Endothelial cell of umbilical vein (primary cell): ENCODE measurements at regions not wholly inside any gene's neighbourhood (a gene's known extent, or its start where the extent isn't known, plus 50 kb on each side); places are given as distances from the start of the nearest gene placed in this dataset.

Experiments used
- BruUV-seq: library from RNA; stranded (reverse); fragments of 400-500 nt; replicated peaks from 2 replicates; lab custom pipeline; 2021; lab: Mats Ljungman, UMichigan
- CTCF ChIA-PET: fragments of 300-600, 350-600 bp; sonication (Branson Sonifier 250); formaldehyde crosslinking; loops from one replicate; lab custom pipeline; 2021; ENCODE audit warnings: antibody characterized with exemption, inconsistent platforms; lab: Charles Lee
- POLR2A ChIA-PET: fragments of 300-600, 350-600 bp; sonication (Branson Sonifier 250); formaldehyde crosslinking; loops from one replicate; lab custom pipeline; 2021; ENCODE audit warnings: antibody characterized with exemption, inconsistent platforms; lab: Charles Lee
- DNase-seq: peaks from one replicate; pipeline ENCODE4 v3.0.0-alpha.2; 2011; ENCODE audit warnings: low read depth, low spot score
- FAIRE-seq: peaks from 2 replicates; lab custom pipeline; 2011; peaks lifted over from hg19 to GRCh38; lab: Jason Lieb, UNC
- H2AFZ ChIP-seq: 2 replicates; pipeline ENCODE4 v1.6.0; 2012; ENCODE audit warnings: low read depth, low read length, control low read depth, inconsistent platforms
- H3K27ac ChIP-seq: 2 replicates; pipeline ENCODE4 v1.5.1; 2011; ENCODE audit warnings: low read depth, mild to moderate bottlenecking, control low read depth, low read length, moderate library complexity; ENCODE audit not compliant: insufficient read depth
- H3K27me3 ChIP-seq, 2 experiments: 2 replicates each; pipeline versions ENCODE4 v1.6.0 to v1.6.1; 2011; ENCODE audit warnings: low read length in 2 of 2, mixed read lengths in 1 of 2; ENCODE audit not compliant: control insufficient read depth in 2 of 2, insufficient read depth in 2 of 2
- H3K36me3 ChIP-seq, 2 experiments: 2 replicates in 1 of 2; 3 replicates in 1 of 2; pipeline ENCODE4 v1.5.1; 2011; ENCODE audit warnings: low read length in 2 of 2, mild to moderate bottlenecking in 1 of 2, moderate library complexity in 1 of 2; ENCODE audit not compliant: control insufficient read depth in 2 of 2, insufficient read depth in 2 of 2; ENCODE audit errors: extremely low read depth in 1 of 2
- H3K4me1 ChIP-seq: 3 replicates; pipeline ENCODE4 v1.5.1; 2011; ENCODE audit warnings: mild to moderate bottlenecking, low read length; ENCODE audit not compliant: control insufficient read depth, insufficient read depth; ENCODE audit errors: extremely low read depth
- H3K4me2 ChIP-seq: 2 replicates; pipeline ENCODE4 v1.6.1; 2011; ENCODE audit warnings: low read length, control low read depth, mixed read lengths; ENCODE audit not compliant: insufficient read depth
- H3K4me3 ChIP-seq, 3 experiments: fragments of 200-600 bp in 1 of 3; sonication (generic), shearing (Covaris generic) in 1 of 3; replicated peaks in 1 of 3; 2 replicates each; pipeline ENCODE4 v1.5.1; 2011 to 2016; ENCODE audit warnings: control low read depth in 3 of 3, low read length in 3 of 3, mild to moderate bottlenecking in 2 of 3, inconsistent platforms in 1 of 3, low read depth in 1 of 3, moderate library complexity in 1 of 3; ENCODE audit not compliant: insufficient read depth in 1 of 3
- H3K79me2 ChIP-seq: 2 replicates; pipeline ENCODE4 v1.6.0; 2012; ENCODE audit warnings: low read length, inconsistent platforms; ENCODE audit not compliant: control insufficient read depth, insufficient read depth
- H3K9ac ChIP-seq: replicated peaks from 2 replicates; pipeline ENCODE3; 2011; ENCODE audit warnings: low read length, control low read depth; ENCODE audit not compliant: insufficient read depth; ENCODE audit errors: extremely low read depth
- H3K9me1 ChIP-seq: replicated peaks from 3 replicates; pipeline ENCODE4 v1.6.0; 2011; ENCODE audit warnings: mild to moderate bottlenecking, low read length; ENCODE audit not compliant: control insufficient read depth, insufficient read depth; ENCODE audit errors: extremely low read depth
- H3K9me3 ChIP-seq: replicated peaks from 2 replicates; pipeline ENCODE4 v1.5.1; 2012; ENCODE audit warnings: low read length, inconsistent platforms; ENCODE audit not compliant: control insufficient read depth, insufficient read depth
- H4K20me1 ChIP-seq: replicated peaks from 2 replicates; pipeline ENCODE3; 2011; ENCODE audit warnings: mild to moderate bottlenecking, low read length; ENCODE audit not compliant: control insufficient read depth, insufficient read depth; ENCODE audit errors: extremely low read depth
- EZH2 ChIP-seq: IDR thresholded peaks from 2 replicates; pipeline ENCODE4 v1.6.1; 2012; ENCODE audit warnings: borderline replicate concordance, low read depth, mild to moderate bottlenecking, moderate library complexity, low read length, inconsistent platforms; ENCODE audit not compliant: severe bottlenecking
- FOS ChIP-seq: IDR thresholded peaks from 2 replicates; pipeline ENCODE4 v1.6.1; 2011; ENCODE audit warnings: mild to moderate bottlenecking, low read length, moderate library complexity, borderline replicate concordance; ENCODE audit not compliant: insufficient read depth
- GATA2 ChIP-seq: IDR thresholded peaks from 2 replicates; pipeline ENCODE4 v1.7.0; 2011; ENCODE audit warnings: low read depth, mild to moderate bottlenecking, moderate library complexity, mixed read lengths, low read length; ENCODE audit not compliant: insufficient read length, insufficient read depth
- JUN ChIP-seq: IDR thresholded peaks from 2 replicates; pipeline ENCODE4 v1.6.1; 2011; ENCODE audit warnings: borderline replicate concordance, low read depth; ENCODE audit not compliant: insufficient read length, insufficient read depth
- MYC ChIP-seq: IDR thresholded peaks from one replicate; pipeline ENCODE4 v1.6.1; 2011; ENCODE audit warnings: mild to moderate bottlenecking, low read depth, low read length
- POLR2A ChIP-seq: IDR thresholded peaks from 2 replicates; pipeline ENCODE4 v1.6.1; 2012; ENCODE audit warnings: low read depth, mild to moderate bottlenecking, control low read depth, low read length
- POLR2AphosphoS5 ChIP-seq: IDR thresholded peaks from 2 replicates; pipeline ENCODE4 v1.6.1; 2012; ENCODE audit warnings: low read depth, mild to moderate bottlenecking, control low read depth, low read length, moderate library complexity; ENCODE audit not compliant: insufficient read depth
- dilution Hi-C: fragments of 300-500 bp; cut with MboI; formaldehyde crosslinking; loops from one replicate; pipeline ENCODE4 v1.15.0; 2019; ENCODE audit warnings: low sequenced_read_pairs; ENCODE audit not compliant: extremely low pct_ligation_motif_present
- intact Hi-C: fragments of 100-400 bp; cut with micrococcal nuclease; formaldehyde crosslinking; loops from one replicate; pipeline ENCODE4 v1.10.0; 2022
- TF ChIP-seq, protein P1 (sequence below), 2 donors: IDR thresholded peaks; 1 replicate in 1 of 2; 2 replicates in 1 of 2; pipeline ENCODE4 v1.5.1; 2011; ENCODE audit warnings: low read length in 2 of 2, mild to moderate bottlenecking in 2 of 2, moderate library complexity in 2 of 2, control low read depth in 1 of 2, inconsistent platforms in 1 of 2, low read depth in 1 of 2; ENCODE audit not compliant: insufficient read depth in 1 of 2; ENCODE audit errors: extremely low read depth in 1 of 2
- TF ChIP-seq, protein P2 (sequence below): IDR thresholded peaks from 2 replicates; pipeline ENCODE4 v1.6.1; 2011; ENCODE audit not compliant: insufficient read depth, insufficient read length

DNA sequence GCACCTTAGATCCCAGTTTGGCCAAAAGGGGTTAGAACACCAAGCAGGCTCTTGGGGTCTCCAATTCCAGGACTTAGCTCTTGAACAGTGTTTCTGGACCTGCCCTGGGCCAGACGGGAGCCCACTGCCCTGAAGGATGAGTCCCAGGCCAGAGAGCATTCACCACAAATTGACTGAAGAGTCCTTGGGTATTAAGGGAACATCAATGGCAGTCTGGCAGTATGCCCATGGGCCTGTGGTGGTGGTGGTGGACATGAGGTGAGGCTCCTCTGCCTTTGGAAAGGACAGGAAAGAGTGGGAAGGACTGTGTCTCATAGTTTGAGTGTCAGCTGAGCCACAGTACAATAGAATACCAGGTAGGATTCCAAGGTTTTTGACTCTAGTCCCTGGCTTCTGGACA, 960.0 kb downstream of the DIPK2A start:
- H3K79me2 ChIP-seq, result no peaks in the 10 kb centered on the region
- no peak overlapping the region for H2AFZ ChIP-seq
- dilution Hi-C loops, result no loop called here
- intact Hi-C loops, result no loop called here
- CTCF ChIA-PET, result no interaction called here
- no peak for DNase-seq
- no peak overlapping the region for H3K27ac ChIP-seq
- H4K20me1 ChIP-seq, result no peaks in the 10 kb centered on the region
- no peaks in the 10 kb centered on the region for H3K9me3 ChIP-seq
- BruUV-seq, result no TSS peak
- H3K36me3 ChIP-seq, result no peaks in the 10 kb centered on the region
- no peak for FAIRE-seq
- POLR2A ChIA-PET, result no interaction called here
- H3K9ac ChIP-seq, result no peak overlapping the region
- no peak overlapping the region for H3K4me3 ChIP-seq
- no peaks in the 10 kb centered on the region for H3K4me1 ChIP-seq
- TF ChIP-seq FOS (no peak), GATA2 (no peak), EZH2 (no peak), JUN (no peak), POLR2A (no peak), MYC (no peak), POLR2AphosphoS5 (no peak)
- TF ChIP-seq, protein P1, sequence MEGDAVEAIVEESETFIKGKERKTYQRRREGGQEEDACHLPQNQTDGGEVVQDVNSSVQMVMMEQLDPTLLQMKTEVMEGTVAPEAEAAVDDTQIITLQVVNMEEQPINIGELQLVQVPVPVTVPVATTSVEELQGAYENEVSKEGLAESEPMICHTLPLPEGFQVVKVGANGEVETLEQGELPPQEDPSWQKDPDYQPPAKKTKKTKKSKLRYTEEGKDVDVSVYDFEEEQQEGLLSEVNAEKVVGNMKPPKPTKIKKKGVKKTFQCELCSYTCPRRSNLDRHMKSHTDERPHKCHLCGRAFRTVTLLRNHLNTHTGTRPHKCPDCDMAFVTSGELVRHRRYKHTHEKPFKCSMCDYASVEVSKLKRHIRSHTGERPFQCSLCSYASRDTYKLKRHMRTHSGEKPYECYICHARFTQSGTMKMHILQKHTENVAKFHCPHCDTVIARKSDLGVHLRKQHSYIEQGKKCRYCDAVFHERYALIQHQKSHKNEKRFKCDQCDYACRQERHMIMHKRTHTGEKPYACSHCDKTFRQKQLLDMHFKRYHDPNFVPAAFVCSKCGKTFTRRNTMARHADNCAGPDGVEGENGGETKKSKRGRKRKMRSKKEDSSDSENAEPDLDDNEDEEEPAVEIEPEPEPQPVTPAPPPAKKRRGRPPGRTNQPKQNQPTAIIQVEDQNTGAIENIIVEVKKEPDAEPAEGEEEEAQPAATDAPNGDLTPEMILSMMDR (IDR thresholded peaks at IDR 0.05; ENCODE audit: extremely low read depth in 1 of 2, insufficient read depth in 1 of 2, low read depth in 1 of 2, low read length in 2 of 2), result no peak
- TF ChIP-seq, protein P2, sequence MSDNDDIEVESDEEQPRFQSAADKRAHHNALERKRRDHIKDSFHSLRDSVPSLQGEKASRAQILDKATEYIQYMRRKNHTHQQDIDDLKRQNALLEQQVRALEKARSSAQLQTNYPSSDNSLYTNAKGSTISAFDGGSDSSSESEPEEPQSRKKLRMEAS, result no peak
- H3K27me3 ChIP-seq, result no peaks in the 10 kb centered on the region
- H3K4me2 ChIP-seq, result no peak overlapping the region
- no peaks in the 10 kb centered on the region for H3K9me1 ChIP-seq
